ENCODE measurements at regions not wholly inside any gene's neighbourhood (a gene's known extent, or its start where the extent isn't known, plus 50 kb on each side); places are given as distances from the start of the nearest gene placed in this dataset.

GRCh38 chr3:160091441-160091840 lies 102.8 kb downstream of the IL12A start:
- TF ChIP-seq CTCF (IDR thresholded peaks at IDR 0.05), result no peak
- TF ChIP-seq REST (IDR thresholded peaks at IDR 0.05; ENCODE audit: low read depth, low read length), result no peak
- no peak for TF ChIP-seq MXI1 (IDR thresholded peaks at IDR 0.05; ENCODE audit: low read depth, low read length)
- TF ChIP-seq FOXM1 (IDR thresholded peaks at IDR 0.05; ENCODE audit: low read depth), result no peak
- no peak for TF ChIP-seq GABPA (IDR thresholded peaks at IDR 0.05; ENCODE audit: low read depth)

Data from SK-N-SH (cell line).